Liver (tissue), 8 donors: ENCODE measurements at regions not wholly inside any gene's neighbourhood (a gene's known extent, or its start where the extent isn't known, plus 50 kb on each side); places are given as distances from the start of the nearest gene placed in this dataset.

ENCODE experiments used
- DNase-seq: peaks from one replicate; pipeline ENCODE4 v3.0.0-alpha.2; 2017; ENCODE audit warnings: low spot score
- H3K27ac ChIP-seq, 2 donors: one replicate each; pipeline ENCODE4 v1.7.0; 2013; ENCODE audit warnings: inconsistent platforms in 2 of 2, low read length in 2 of 2, control low read depth in 1 of 2, low read depth in 1 of 2, mild to moderate bottlenecking in 1 of 2
- H3K27me3 ChIP-seq, 4 donors: one replicate each; pipeline versions ENCODE4 v1.6.1 to v1.7.0; 2013; ENCODE audit warnings: low read length in 3 of 4, inconsistent platforms in 1 of 4, mild to moderate bottlenecking in 1 of 4, moderate library complexity in 1 of 4; ENCODE audit not compliant: control insufficient read depth in 4 of 4, insufficient read depth in 4 of 4
- H3K36me3 ChIP-seq, 4 donors: one replicate each; pipeline versions ENCODE4 v1.6.1 to v1.7.0; 2013; ENCODE audit warnings: low read length in 3 of 4, mild to moderate bottlenecking in 3 of 4, low read depth in 1 of 4, moderate library complexity in 1 of 4; ENCODE audit not compliant: control insufficient read depth in 4 of 4, insufficient read depth in 3 of 4
- H3K4me1 ChIP-seq, 4 donors: one replicate each; pipeline versions ENCODE4 v1.6.1 to v1.7.0; 2013; ENCODE audit warnings: low read length in 3 of 4, mild to moderate bottlenecking in 3 of 4, moderate library complexity in 1 of 4; ENCODE audit not compliant: control insufficient read depth in 4 of 4, insufficient read depth in 4 of 4
- H3K4me3 ChIP-seq, 3 donors: one replicate each; pipeline versions ENCODE4 v1.6.1 to v1.7.0; 2013; ENCODE audit warnings: low read length in 3 of 3, control low read depth in 1 of 3, low read depth in 1 of 3, mild to moderate bottlenecking in 1 of 3
- H3K9ac ChIP-seq, 2 donors: one replicate each; pipeline ENCODE4 v1.7.0; 2013; ENCODE audit warnings: low read length in 2 of 2, mild to moderate bottlenecking in 2 of 2, moderate library complexity in 2 of 2, control low read depth in 1 of 2, low read depth in 1 of 2
- H3K9me3 ChIP-seq, 4 donors: one replicate each; pipeline versions ENCODE4 v1.6.1 to v1.7.0; 2013; ENCODE audit warnings: low read length in 3 of 4; ENCODE audit not compliant: control insufficient read depth in 4 of 4
- FOXA1 ChIP-seq: IDR thresholded peaks from 2 replicates; pipeline ENCODE4 v1.6.1; 2016; ENCODE audit warnings: antibody characterized with exemption
- FOXA2 ChIP-seq: IDR thresholded peaks from 2 replicates; pipeline ENCODE4 v1.6.1; 2016; ENCODE audit warnings: antibody characterized with exemption
- HNF4A ChIP-seq, 2 donors: conservative IDR thresholded peaks; 2 replicates each; pipeline ENCODE4 v1.6.1; 2016; ENCODE audit warnings: antibody characterized with exemption in 2 of 2, mild to moderate bottlenecking in 2 of 2
- MAX ChIP-seq: IDR thresholded peaks from 2 replicates; pipeline ENCODE4 v1.6.1; 2016; ENCODE audit warnings: antibody characterized with exemption
- NR2F2 ChIP-seq: IDR thresholded peaks from 2 replicates; pipeline ENCODE4 v1.6.1; 2016; ENCODE audit warnings: antibody characterized with exemption
- RAD21 ChIP-seq, 2 donors: IDR thresholded peaks; 2 replicates each; pipeline ENCODE4 v1.6.1; 2016; ENCODE audit warnings: antibody characterized with exemption in 2 of 2, mild to moderate bottlenecking in 2 of 2
- RXRA ChIP-seq, 2 donors: IDR thresholded peaks; 2 replicates each; pipeline ENCODE4 v1.6.1; 2017 to 2018; ENCODE audit warnings: antibody characterized with exemption in 2 of 2, mild to moderate bottlenecking in 1 of 2
- YY1 ChIP-seq: IDR thresholded peaks from 2 replicates; pipeline ENCODE4 v1.6.1; 2016; ENCODE audit warnings: antibody characterized with exemption, mild to moderate bottlenecking
- ZBTB33 ChIP-seq: IDR thresholded peaks from 2 replicates; pipeline ENCODE4 v1.6.1; 2016; ENCODE audit warnings: antibody characterized with exemption
- WGBS: extraction: QIAGEN DNeasy Blood & Tissue Kit; methylation state at CpG from one replicate; pipeline ENCODE4 v1.1.7; 2013; 5-methylcytosine and 5-hydroxymethylcytosine counted together
- TF ChIP-seq, protein P1 (sequence below): fragments of 150-350 bp; IDR thresholded peaks from 2 replicates; pipeline ENCODE4 v1.5.1; 2017; ENCODE audit warnings: improper control_type of control experiment, low read depth, low read length; ENCODE audit not compliant: missing input control
- TF ChIP-seq, protein P2 (sequence below): IDR thresholded peaks from 2 replicates; pipeline ENCODE4 v1.6.1; 2016; ENCODE audit warnings: antibody characterized with exemption, mild to moderate bottlenecking
- donor health status: healthy.
- donor health status: healthy.
- donor health status: healthy.
- donor health status: healthy.
- donor health status: healthy.

- Histone ChIP-seq H3K36me3 (no peaks in the 10 kb centered on the region), H3K27me3 (peaks cover 0 to 2% (median 0%) of the 10 kb centered on the region in 4 donors), H3K4me3 (no peak overlapping the region), H3K4me1 (peaks cover 2 to 16% (median 7%) of the 10 kb centered on the region in 4 donors), H3K9ac (no peak overlapping the region), H3K9me3 (no peaks in the 10 kb centered on the region), H3K27ac (no peak overlapping the region)
- TF ChIP-seq NR2F2 (no peak), FOXA2 (no peak)
- no peak for DNase-seq
- 66% methylated on average over 3 of the region's 3 CpGs for WGBS
These were observed 175.4 kb upstream of the CDKN3 start for GRCh38 chr14:54221432-54221803.

- no peak overlapping the region for H3K4me3 ChIP-seq
- TF ChIP-seq MAX (no peak), RAD21 (IDR thresholded peaks at IDR 0.05) (no peak), NR2F2 (no peak), FOXA1 (no peak), RXRA (IDR thresholded peaks at IDR 0.05) (no peak)
- TF ChIP-seq, protein P1, sequence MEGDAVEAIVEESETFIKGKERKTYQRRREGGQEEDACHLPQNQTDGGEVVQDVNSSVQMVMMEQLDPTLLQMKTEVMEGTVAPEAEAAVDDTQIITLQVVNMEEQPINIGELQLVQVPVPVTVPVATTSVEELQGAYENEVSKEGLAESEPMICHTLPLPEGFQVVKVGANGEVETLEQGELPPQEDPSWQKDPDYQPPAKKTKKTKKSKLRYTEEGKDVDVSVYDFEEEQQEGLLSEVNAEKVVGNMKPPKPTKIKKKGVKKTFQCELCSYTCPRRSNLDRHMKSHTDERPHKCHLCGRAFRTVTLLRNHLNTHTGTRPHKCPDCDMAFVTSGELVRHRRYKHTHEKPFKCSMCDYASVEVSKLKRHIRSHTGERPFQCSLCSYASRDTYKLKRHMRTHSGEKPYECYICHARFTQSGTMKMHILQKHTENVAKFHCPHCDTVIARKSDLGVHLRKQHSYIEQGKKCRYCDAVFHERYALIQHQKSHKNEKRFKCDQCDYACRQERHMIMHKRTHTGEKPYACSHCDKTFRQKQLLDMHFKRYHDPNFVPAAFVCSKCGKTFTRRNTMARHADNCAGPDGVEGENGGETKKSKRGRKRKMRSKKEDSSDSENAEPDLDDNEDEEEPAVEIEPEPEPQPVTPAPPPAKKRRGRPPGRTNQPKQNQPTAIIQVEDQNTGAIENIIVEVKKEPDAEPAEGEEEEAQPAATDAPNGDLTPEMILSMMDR = no peak
- H3K9me3 ChIP-seq = no peaks in the 10 kb centered on the region
- WGBS = 86% methylated on average over 4 of the region's 4 CpGs
- no peak overlapping the region for H3K9ac ChIP-seq
- H3K4me1 ChIP-seq = peaks cover 2 to 16% (median 7%) of the 10 kb centered on the region in 4 donors
- no peak overlapping the region for H3K27ac ChIP-seq
- H3K27me3 ChIP-seq = peaks cover 0 to 2% (median 0%) of the 10 kb centered on the region in 4 donors
- no peak for DNase-seq
- no peaks in the 10 kb centered on the region for H3K36me3 ChIP-seq
These were observed 174.8 kb upstream of the CDKN3 start for GRCh38 chr14:54221971-54222370.

GRCh38 chr14:54223831-54224402 is 172.9 kb upstream of the CDKN3 start:
- peaks cover 0 to 2% (median 0%) of the 10 kb centered on the region in 4 donors for H3K27me3 ChIP-seq
- no peaks in the 10 kb centered on the region for H3K36me3 ChIP-seq
- H3K9me3 ChIP-seq = no peaks in the 10 kb centered on the region
- no peak overlapping the region for H3K4me3 ChIP-seq
- peaks cover 2 to 19% (median 8%) of the 10 kb centered on the region in 4 donors for H3K4me1 ChIP-seq
- no peak overlapping the region for H3K27ac ChIP-seq
- no peak for DNase-seq
- TF ChIP-seq, protein P2, sequence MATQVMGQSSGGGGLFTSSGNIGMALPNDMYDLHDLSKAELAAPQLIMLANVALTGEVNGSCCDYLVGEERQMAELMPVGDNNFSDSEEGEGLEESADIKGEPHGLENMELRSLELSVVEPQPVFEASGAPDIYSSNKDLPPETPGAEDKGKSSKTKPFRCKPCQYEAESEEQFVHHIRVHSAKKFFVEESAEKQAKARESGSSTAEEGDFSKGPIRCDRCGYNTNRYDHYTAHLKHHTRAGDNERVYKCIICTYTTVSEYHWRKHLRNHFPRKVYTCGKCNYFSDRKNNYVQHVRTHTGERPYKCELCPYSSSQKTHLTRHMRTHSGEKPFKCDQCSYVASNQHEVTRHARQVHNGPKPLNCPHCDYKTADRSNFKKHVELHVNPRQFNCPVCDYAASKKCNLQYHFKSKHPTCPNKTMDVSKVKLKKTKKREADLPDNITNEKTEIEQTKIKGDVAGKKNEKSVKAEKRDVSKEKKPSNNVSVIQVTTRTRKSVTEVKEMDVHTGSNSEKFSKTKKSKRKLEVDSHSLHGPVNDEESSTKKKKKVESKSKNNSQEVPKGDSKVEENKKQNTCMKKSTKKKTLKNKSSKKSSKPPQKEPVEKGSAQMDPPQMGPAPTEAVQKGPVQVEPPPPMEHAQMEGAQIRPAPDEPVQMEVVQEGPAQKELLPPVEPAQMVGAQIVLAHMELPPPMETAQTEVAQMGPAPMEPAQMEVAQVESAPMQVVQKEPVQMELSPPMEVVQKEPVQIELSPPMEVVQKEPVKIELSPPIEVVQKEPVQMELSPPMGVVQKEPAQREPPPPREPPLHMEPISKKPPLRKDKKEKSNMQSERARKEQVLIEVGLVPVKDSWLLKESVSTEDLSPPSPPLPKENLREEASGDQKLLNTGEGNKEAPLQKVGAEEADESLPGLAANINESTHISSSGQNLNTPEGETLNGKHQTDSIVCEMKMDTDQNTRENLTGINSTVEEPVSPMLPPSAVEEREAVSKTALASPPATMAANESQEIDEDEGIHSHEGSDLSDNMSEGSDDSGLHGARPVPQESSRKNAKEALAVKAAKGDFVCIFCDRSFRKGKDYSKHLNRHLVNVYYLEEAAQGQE = no peak
- TF ChIP-seq YY1 (no peak), FOXA1 (no peak), HNF4A (conservative IDR thresholded peaks at IDR 0.05) (no peak), ZBTB33 (no peak)
- H3K9ac ChIP-seq = no peak overlapping the region
- 80% methylated on average over 5 of the region's 5 CpGs for WGBS
